Progenitor cell of endocrine pancreas (in vitro differentiated cells): ENCODE measurements at regions not wholly inside any gene's neighbourhood (a gene's known extent, or its start where the extent isn't known, plus 50 kb on each side); places are given as distances from the start of the nearest gene placed in this dataset.

ENCODE experiments used
- DNase-seq: peaks from one replicate; pipeline ENCODE4 v3.0.0; 2021; ENCODE audit warnings: low spot score; ENCODE audit not compliant: unreplicated experiment
- H3K27ac Mint-ChIP-seq: 2 replicates; pipeline ENCODE4 v1.8.0; 2021; ENCODE audit warnings: mild to moderate bottlenecking, moderate library complexity, mixed read lengths
- H3K27me3 Mint-ChIP-seq: 2 replicates; pipeline ENCODE4 v1.8.0; 2021; ENCODE audit warnings: mixed read lengths
- H3K36me3 Mint-ChIP-seq: 2 replicates; pipeline ENCODE4 v1.8.0; 2022; ENCODE audit warnings: mixed read lengths; ENCODE audit not compliant: insufficient read depth
- H3K4me1 Mint-ChIP-seq: 2 replicates; pipeline ENCODE4 v1.8.0; 2021; ENCODE audit warnings: low read depth, mixed read lengths
- H3K4me3 Mint-ChIP-seq: 2 replicates; pipeline ENCODE4 v1.8.0; 2021; ENCODE audit warnings: low read depth, mild to moderate bottlenecking, moderate library complexity, mixed read lengths
- H3K9me3 Mint-ChIP-seq: 2 replicates; pipeline ENCODE4 v1.8.0; 2021; ENCODE audit warnings: low read depth, mixed read lengths
- CTCF ChIP-seq: fragments of 200-600 bp; sonication (generic); IDR thresholded peaks from one replicate; pipeline ENCODE4 v1.5.0; 2021; ENCODE audit warnings: antibody characterized with exemption, mild to moderate bottlenecking; ENCODE audit not compliant: unreplicated experiment

GRCh38 chr16:6678586-6678985, 654.1 kb upstream of the RBFOX1 start:
- no peaks in the 10 kb centered on the region for H3K36me3 Mint-ChIP-seq
- no peaks in the 10 kb centered on the region for H3K4me1 Mint-ChIP-seq
- no peak overlapping the region for H3K27ac Mint-ChIP-seq
- H3K4me3 Mint-ChIP-seq = no peak overlapping the region
- no peak for DNase-seq
- H3K27me3 Mint-ChIP-seq = peaks cover 59% of the 10 kb centered on the region
- no peaks in the 10 kb centered on the region for H3K9me3 Mint-ChIP-seq
- no peak for TF ChIP-seq CTCF

GRCh38 chr16:6674071-6674470, 658.6 kb upstream of the RBFOX1 start:
- DNase-seq = no peak
- Mint-ChIP-seq H3K4me1 (no peaks in the 10 kb centered on the region), H3K4me3 (no peak overlapping the region), H3K27ac (no peak overlapping the region), H3K9me3 (no peaks in the 10 kb centered on the region), H3K27me3 (peaks cover 34% of the 10 kb centered on the region), H3K36me3 (no peaks in the 10 kb centered on the region)
- TF ChIP-seq CTCF = no peak

GRCh38 chr16:6672507-6672906, 660.1 kb upstream of the RBFOX1 start:
- Mint-ChIP-seq H3K36me3 (no peaks in the 10 kb centered on the region), H3K4me1 (no peaks in the 10 kb centered on the region), H3K9me3 (no peaks in the 10 kb centered on the region), H3K27ac (no peak overlapping the region), H3K4me3 (no peak overlapping the region), H3K27me3 (peaks cover 32% of the 10 kb centered on the region)
- TF ChIP-seq CTCF = no peak
- no peak for DNase-seq

- Mint-ChIP-seq H3K9me3 (no peaks in the 10 kb centered on the region), H3K27me3 (peaks cover 33% of the 10 kb centered on the region), H3K4me3 (no peak overlapping the region), H3K36me3 (no peaks in the 10 kb centered on the region), H3K4me1 (no peaks in the 10 kb centered on the region), H3K27ac (no peak overlapping the region)
- DNase-seq = no peak
- TF ChIP-seq CTCF = no peak
Observed at GRCh38 chr16:6667393-6667792, 665.3 kb upstream of the RBFOX1 start.

GRCh38 chr16:6665126-6665525, 667.5 kb upstream of the RBFOX1 start:
- Mint-ChIP-seq H3K9me3 (no peaks in the 10 kb centered on the region), H3K4me3 (no peak overlapping the region), H3K4me1 (no peaks in the 10 kb centered on the region), H3K27ac (no peak overlapping the region), H3K27me3 (peaks cover 39% of the 10 kb centered on the region), H3K36me3 (no peaks in the 10 kb centered on the region)
- no peak for DNase-seq
- TF ChIP-seq CTCF = no peak
